Panc1 (cell line): ENCODE measurements at regions not wholly inside any gene's neighbourhood (a gene's known extent, or its start where the extent isn't known, plus 50 kb on each side); places are given as distances from the start of the nearest gene placed in this dataset.

Source experiments
- ATAC-seq: fragments of 200-7000 bp; cut with Tn5 transposase; 2 replicates; pipeline ENCODE4 v1.9.1; 2020; ENCODE audit warnings: mild to moderate bottlenecking, moderate library complexity
- BruUV-seq: library from RNA; stranded (reverse); fragments of 400-500 nt; replicated peaks from 2 replicates; lab custom pipeline; 2021; lab: Mats Ljungman, UMichigan
- CTCF ChIA-PET: fragments of 300-600 bp; sonication (Branson Sonifier 250); formaldehyde crosslinking; loops from one replicate; lab custom pipeline; 2022; ENCODE audit warnings: antibody characterized with exemption; lab: Charles Lee
- POLR2A ChIA-PET: fragments of 300-600 bp; sonication (Branson Sonifier 250); formaldehyde crosslinking; loops from one replicate; lab custom pipeline; 2022; ENCODE audit warnings: antibody characterized with exemption; lab: Charles Lee
- DNase-seq: peaks from one replicate; pipeline ENCODE4 v3.0.0-alpha.2; 2010; ENCODE audit warnings: low read depth, low spot score
- H3K27ac ChIP-seq: 2 replicates; pipeline ENCODE4 v1.5.1; 2011; ENCODE audit warnings: mild to moderate bottlenecking, low read length, inconsistent platforms
- H3K27me3 ChIP-seq: fragments of 200-500 bp; sonication (Bioruptor generic); 2 replicates; pipeline ENCODE4 v1.6.0; 2014; ENCODE audit warnings: low read length, inconsistent platforms; ENCODE audit not compliant: control insufficient read depth, insufficient read depth
- H3K36me3 ChIP-seq: fragments of 200-500 bp; sonication (Bioruptor generic); 2 replicates; pipeline ENCODE4 v1.5.1; 2014; ENCODE audit warnings: inconsistent platforms, mild to moderate bottlenecking, low read length, moderate library complexity; ENCODE audit not compliant: control insufficient read depth, insufficient read depth
- H3K4me1 ChIP-seq: 2 replicates; pipeline ENCODE4 v1.5.1; 2011; ENCODE audit warnings: inconsistent platforms, mild to moderate bottlenecking, low read length, moderate library complexity; ENCODE audit not compliant: control insufficient read depth, insufficient read depth
- H3K4me3 ChIP-seq, 2 experiments: 2 replicates each; pipeline ENCODE4 v1.5.1; 2011 to 2012; ENCODE audit warnings: low read depth in 2 of 2, low read length in 2 of 2, mild to moderate bottlenecking in 2 of 2, inconsistent platforms in 1 of 2, moderate library complexity in 1 of 2
- H3K9me3 ChIP-seq: fragments of 200-500 bp; sonication (Bioruptor generic); 2 replicates; pipeline ENCODE4 v1.5.1; 2014; ENCODE audit warnings: low read depth, mild to moderate bottlenecking, inconsistent platforms, low read length, moderate library complexity; ENCODE audit not compliant: control insufficient read depth, insufficient read depth
- POLR2AphosphoS5 ChIP-seq: IDR thresholded peaks from 2 replicates; pipeline ENCODE4 v1.6.1; 2012; ENCODE audit warnings: mild to moderate bottlenecking, low read depth, low read length, moderate library complexity
- REST ChIP-seq, 2 experiments: IDR thresholded peaks; 2 replicates each; pipeline ENCODE4 v1.6.1; 2011 to 2012; ENCODE audit warnings: low read depth in 2 of 2, control low read depth in 1 of 2, low read length in 1 of 2, mild to moderate bottlenecking in 1 of 2, moderate library complexity in 1 of 2; ENCODE audit not compliant: insufficient read depth in 1 of 2
- SIN3A ChIP-seq: IDR thresholded peaks from 2 replicates; pipeline ENCODE4 v1.6.1; 2012; ENCODE audit warnings: low read depth, mild to moderate bottlenecking, low read length, moderate library complexity, borderline replicate concordance; ENCODE audit not compliant: insufficient read depth
- TCF7L2 ChIP-seq: IDR thresholded peaks from 2 replicates; pipeline ENCODE4 v1.6.1; 2011; ENCODE audit warnings: mild to moderate bottlenecking, low read depth, low read length, inconsistent platforms
- in situ Hi-C: cut with HindIII; loops from 2 replicates; pipeline ENCODE4 v1.10.0; 2016; ENCODE audit warnings: low sequenced_read_pairs, low pct_unique_long_range_greater_than_20kb
- intact Hi-C: fragments of 100-400 bp; cut with micrococcal nuclease; formaldehyde crosslinking; loops from one replicate; pipeline ENCODE4 v1.10.0; 2022; ENCODE audit not compliant: unreplicated experiment
- TF ChIP-seq, protein P1 (sequence below): fragments of 450-650 bp; IDR thresholded peaks from 2 replicates; pipeline ENCODE4 v1.5.1; 2017; ENCODE audit warnings: mild to moderate bottlenecking

GRCh38 chr4:164442180-164442579, 311.8 kb upstream of the SMIM31 start:
- BruUV-seq: no TSS peak
- H3K4me1 ChIP-seq: no peaks in the 10 kb centered on the region
- POLR2A ChIA-PET: no interaction called here

DNA sequence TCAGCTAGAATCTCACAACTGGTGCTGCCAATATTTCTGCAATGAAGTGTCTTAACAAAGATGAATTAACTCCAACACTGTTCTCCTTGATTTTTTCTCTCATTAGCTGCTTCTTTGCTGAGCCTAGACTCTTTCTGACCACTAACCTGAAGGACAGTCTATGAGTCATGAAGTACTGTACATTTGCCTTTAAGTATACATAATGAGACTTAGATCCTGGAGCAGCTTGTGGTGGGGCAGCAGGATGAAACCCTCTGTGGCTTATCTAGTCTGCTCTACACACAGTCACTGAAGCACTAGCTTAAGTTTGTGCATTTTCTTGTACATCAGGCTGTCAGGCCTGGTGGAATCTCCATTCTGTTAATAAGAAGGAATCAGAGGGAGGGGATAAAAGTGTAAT, 307.4 kb upstream of the SMIM31 start:
- H3K4me3 ChIP-seq: no peak overlapping the region
- intact Hi-C loops: no loop called here
- CTCF ChIA-PET: no interaction called here
- H3K36me3 ChIP-seq: no peaks in the 10 kb centered on the region
- no peak overlapping the region for H3K27ac ChIP-seq
- no peak for TF ChIP-seq TCF7L2
- no peak for TF ChIP-seq SIN3A
- no peak for TF ChIP-seq REST (IDR thresholded peaks at IDR 0.05; ENCODE audit: insufficient read depth in 1 of 2, low read depth in 2 of 2, low read length in 1 of 2)
- TF ChIP-seq, protein P1, sequence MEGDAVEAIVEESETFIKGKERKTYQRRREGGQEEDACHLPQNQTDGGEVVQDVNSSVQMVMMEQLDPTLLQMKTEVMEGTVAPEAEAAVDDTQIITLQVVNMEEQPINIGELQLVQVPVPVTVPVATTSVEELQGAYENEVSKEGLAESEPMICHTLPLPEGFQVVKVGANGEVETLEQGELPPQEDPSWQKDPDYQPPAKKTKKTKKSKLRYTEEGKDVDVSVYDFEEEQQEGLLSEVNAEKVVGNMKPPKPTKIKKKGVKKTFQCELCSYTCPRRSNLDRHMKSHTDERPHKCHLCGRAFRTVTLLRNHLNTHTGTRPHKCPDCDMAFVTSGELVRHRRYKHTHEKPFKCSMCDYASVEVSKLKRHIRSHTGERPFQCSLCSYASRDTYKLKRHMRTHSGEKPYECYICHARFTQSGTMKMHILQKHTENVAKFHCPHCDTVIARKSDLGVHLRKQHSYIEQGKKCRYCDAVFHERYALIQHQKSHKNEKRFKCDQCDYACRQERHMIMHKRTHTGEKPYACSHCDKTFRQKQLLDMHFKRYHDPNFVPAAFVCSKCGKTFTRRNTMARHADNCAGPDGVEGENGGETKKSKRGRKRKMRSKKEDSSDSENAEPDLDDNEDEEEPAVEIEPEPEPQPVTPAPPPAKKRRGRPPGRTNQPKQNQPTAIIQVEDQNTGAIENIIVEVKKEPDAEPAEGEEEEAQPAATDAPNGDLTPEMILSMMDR: no peak
- no peak for TF ChIP-seq POLR2AphosphoS5
- no peaks in the 10 kb centered on the region for H3K27me3 ChIP-seq
- H3K4me1 ChIP-seq: no peaks in the 10 kb centered on the region
- BruUV-seq: no TSS peak
- no peak for DNase-seq
- H3K9me3 ChIP-seq: no peaks in the 10 kb centered on the region
- in situ Hi-C loops: no loop called here
- POLR2A ChIA-PET: no interaction called here
- no peak for ATAC-seq

More at GRCh38 chr4:164442180-164442579, 311.8 kb upstream of the SMIM31 start:
- Histone ChIP-seq H3K27ac (no peak overlapping the region), H3K9me3 (no peaks in the 10 kb centered on the region), H3K36me3 (no peaks in the 10 kb centered on the region), H3K4me3 (no peak overlapping the region), H3K27me3 (no peaks in the 10 kb centered on the region)
- no peak for ATAC-seq
- intact Hi-C loops: no loop called here
- no peak for DNase-seq
- TF ChIP-seq SIN3A (no peak), REST (IDR thresholded peaks at IDR 0.05; ENCODE audit: insufficient read depth in 1 of 2, low read depth in 2 of 2, low read length in 1 of 2) (no peak), POLR2AphosphoS5 (no peak), TCF7L2 (no peak)
- TF ChIP-seq, protein P1: no peak
- CTCF ChIA-PET: no interaction called here
- in situ Hi-C loops: no loop called here
